ENCODE measurements at regions not wholly inside any gene's neighbourhood (a gene's known extent, or its start where the extent isn't known, plus 50 kb on each side); places are given as distances from the start of the nearest gene placed in this dataset.

DNA sequence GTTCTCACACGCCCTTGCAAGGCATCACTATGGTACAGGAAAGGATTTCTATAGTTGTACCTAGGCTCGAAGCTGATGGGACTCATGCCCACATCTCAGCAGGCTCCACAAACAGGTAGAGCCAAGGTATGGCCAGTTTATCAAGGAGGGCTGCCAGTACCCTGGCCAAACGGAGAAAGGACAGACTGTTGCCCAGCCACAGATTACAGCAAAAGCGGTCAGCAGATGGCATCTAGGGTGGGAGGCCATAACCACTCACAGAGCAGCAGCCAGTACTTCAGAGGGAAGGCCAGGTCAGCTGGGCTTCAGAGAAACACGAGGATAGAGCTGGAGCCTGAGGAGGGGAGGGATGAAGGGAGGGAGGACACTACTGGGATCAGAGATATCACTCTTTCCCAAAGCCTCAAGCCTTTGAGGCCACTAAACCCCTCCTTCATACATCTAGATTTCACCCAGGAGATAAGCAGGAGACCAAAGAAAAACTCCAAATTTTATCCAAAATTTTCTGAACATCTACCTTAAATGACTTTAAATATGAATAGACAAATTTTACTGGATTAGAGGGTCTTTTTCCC, 904.2 kb upstream of the NXPH2 start:
- Histone ChIP-seq H3K9me3 (ENCODE audit: control insufficient read depth, insufficient read depth, low read depth, low read length) (no peaks in the 10 kb centered on the region), H3K27ac (ENCODE audit: extremely low read depth, low read depth, low read length) (no peak overlapping the region), H3K36me3 (ENCODE audit: control insufficient read depth in 2 of 2, insufficient read depth in 1 of 2, low read length in 2 of 2) (no peaks in the 10 kb centered on the region), H3K4me1 (ENCODE audit: control insufficient read depth, insufficient read depth, low read length) (no peaks in the 10 kb centered on the region), H3K4me3 (ENCODE audit: low read depth, low read length) (no peak overlapping the region)
- TF ChIP-seq OVOL3 (tag by site-specific recombination; IDR thresholded peaks at IDR 0.05), result no peak
- TF ChIP-seq, protein P1, sequence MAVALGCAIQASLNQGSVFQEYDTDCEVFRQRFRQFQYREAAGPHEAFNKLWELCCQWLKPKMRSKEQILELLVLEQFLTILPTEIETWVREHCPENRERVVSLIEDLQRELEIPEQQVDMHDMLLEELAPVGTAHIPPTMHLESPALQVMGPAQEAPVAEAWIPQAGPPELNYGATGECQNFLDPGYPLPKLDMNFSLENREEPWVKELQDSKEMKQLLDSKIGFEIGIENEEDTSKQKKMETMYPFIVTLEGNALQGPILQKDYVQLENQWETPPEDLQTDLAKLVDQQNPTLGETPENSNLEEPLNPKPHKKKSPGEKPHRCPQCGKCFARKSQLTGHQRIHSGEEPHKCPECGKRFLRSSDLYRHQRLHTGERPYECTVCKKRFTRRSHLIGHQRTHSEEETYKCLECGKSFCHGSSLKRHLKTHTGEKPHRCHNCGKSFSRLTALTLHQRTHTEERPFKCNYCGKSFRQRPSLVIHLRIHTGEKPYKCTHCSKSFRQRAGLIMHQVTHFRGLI (tag by site-specific recombination; IDR thresholded peaks at IDR 0.05), result no peak
- no peak for TF ChIP-seq ZNF132 (tag by site-specific recombination; IDR thresholded peaks at IDR 0.05; ENCODE audit: borderline replicate concordance)
- TF ChIP-seq, protein P2, sequence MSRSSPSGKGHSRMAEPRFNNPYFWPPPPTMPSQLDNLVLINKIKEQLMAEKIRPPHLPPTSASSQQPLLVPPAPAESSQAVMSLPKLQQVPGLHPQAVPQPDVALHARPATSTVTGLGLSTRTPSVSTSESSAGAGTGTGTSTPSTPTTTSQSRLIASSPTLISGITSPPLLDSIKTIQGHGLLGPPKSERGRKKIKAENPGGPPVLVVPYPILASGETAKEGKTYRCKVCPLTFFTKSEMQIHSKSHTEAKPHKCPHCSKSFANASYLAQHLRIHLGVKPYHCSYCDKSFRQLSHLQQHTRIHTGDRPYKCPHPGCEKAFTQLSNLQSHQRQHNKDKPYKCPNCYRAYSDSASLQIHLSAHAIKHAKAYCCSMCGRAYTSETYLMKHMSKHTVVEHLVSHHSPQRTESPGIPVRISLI (tag by site-specific recombination; IDR thresholded peaks at IDR 0.05), result no peak
- no peak for TF ChIP-seq GLI2 (tag by site-specific recombination; IDR thresholded peaks at IDR 0.05; ENCODE audit: borderline replicate concordance, low read depth)
- no peak for TF ChIP-seq GLIS2 (tag by site-specific recombination; IDR thresholded peaks at IDR 0.05)
- no peak for TF ChIP-seq HOXC10 (CRISPR knock-in tag; IDR thresholded peaks at IDR 0.05)
- TF ChIP-seq ZNF416 (tag by site-specific recombination; IDR thresholded peaks at IDR 0.05), result no peak
- ChIA-PET POLR2A (no interaction called here), CTCF (interaction anchor here (0.6 kb wide), 1 partner anchor 1012 kb away, joined by 6 read pairs; no protein-coding TSS in a partner anchor)

DNA sequence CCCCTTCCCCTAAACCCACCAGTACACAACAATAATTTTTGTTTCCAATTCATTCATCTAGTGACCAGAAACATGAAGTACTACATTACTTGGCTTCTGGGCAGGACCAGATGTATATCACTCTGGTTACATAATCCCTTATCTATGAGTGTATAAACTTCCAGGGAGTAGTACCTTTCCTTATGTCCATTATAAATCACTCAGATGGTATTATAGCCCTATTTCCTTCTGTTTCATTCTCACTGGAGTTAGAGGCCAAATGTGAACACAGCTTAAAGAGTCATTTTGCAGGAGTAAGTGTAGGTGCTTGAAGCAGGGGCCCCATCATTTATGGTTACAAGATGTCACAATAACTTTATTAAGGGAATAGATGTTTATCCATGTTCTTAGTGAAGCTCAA, 894.4 kb upstream of the NXPH2 start:
- Histone ChIP-seq H3K27ac (ENCODE audit: extremely low read depth, low read depth, low read length) (no peak overlapping the region), H3K9me3 (ENCODE audit: control insufficient read depth, insufficient read depth, low read depth, low read length) (no peaks in the 10 kb centered on the region), H3K4me1 (ENCODE audit: control insufficient read depth, insufficient read depth, low read length) (peaks cover 26% of the 10 kb centered on the region), H3K36me3 (ENCODE audit: control insufficient read depth in 2 of 2, insufficient read depth in 1 of 2, low read length in 2 of 2) (no peaks in the 10 kb centered on the region), H3K4me3 (ENCODE audit: low read depth, low read length) (no peak overlapping the region)
- TF ChIP-seq ZNF560 (tag by site-specific recombination; IDR thresholded peaks at IDR 0.05; ENCODE audit: borderline replicate concordance) (no peak), ZNF664 (tag by site-specific recombination; IDR thresholded peaks at IDR 0.05) (no peak), TRIM28 (IDR thresholded peaks at IDR 0.05; ENCODE audit: borderline replicate concordance, low read length) (0 out of 2 replicates have a peak, but pooled peaks have one; percentile 14), ZSCAN23 (tag by site-specific recombination; IDR thresholded peaks at IDR 0.05) (no peak), OSR2 (tag by site-specific recombination; IDR thresholded peaks at IDR 0.05) (peak; percentile 66), WT1 (tag by site-specific recombination; IDR thresholded peaks at IDR 0.05) (peak; percentile 73), ZNF558 (tag by site-specific recombination; IDR thresholded peaks at IDR 0.05) (no peak), TCF7L2 (IDR thresholded peaks at IDR 0.05; ENCODE audit: borderline replicate concordance, low read depth, low read length) (peak; percentile 57; the same call in 1 of the 2 replicates), ZXDB (tag by site-specific recombination; IDR thresholded peaks at IDR 0.05) (peak; percentile 76), FEZF1 (tag by site-specific recombination; IDR thresholded peaks at IDR 0.05) (peak; percentile 49; the same call in 1 of the 2 replicates)
- TF ChIP-seq, protein P3, sequence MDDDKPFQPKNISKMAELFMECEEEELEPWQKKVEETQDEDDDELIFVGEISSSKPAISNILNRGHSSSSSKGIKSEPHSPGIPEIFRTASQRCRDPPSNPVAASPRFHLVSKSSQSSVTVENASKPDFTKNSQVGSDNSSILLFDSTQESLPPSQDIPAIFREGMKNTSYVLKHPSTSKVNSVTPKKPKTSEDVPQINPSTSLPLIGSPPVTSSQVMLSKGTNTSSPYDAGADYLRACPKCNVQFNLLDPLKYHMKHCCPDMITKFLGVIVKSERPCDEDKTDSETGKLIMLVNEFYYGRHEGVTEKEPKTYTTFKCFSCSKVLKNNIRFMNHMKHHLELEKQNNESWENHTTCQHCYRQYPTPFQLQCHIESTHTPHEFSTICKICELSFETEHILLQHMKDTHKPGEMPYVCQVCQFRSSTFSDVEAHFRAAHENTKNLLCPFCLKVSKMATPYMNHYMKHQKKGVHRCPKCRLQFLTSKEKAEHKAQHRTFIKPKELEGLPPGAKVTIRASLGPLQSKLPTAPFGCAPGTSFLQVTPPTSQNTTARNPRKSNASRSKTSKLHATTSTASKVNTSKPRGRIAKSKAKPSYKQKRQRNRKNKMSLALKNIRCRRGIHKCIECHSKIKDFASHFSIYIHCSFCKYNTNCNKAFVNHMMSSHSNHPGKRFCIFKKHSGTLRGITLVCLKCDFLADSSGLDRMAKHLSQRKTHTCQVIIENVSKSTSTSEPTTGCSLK (tag by site-specific recombination; IDR thresholded peaks at IDR 0.05), result no peak
- TF ChIP-seq, protein P4, sequence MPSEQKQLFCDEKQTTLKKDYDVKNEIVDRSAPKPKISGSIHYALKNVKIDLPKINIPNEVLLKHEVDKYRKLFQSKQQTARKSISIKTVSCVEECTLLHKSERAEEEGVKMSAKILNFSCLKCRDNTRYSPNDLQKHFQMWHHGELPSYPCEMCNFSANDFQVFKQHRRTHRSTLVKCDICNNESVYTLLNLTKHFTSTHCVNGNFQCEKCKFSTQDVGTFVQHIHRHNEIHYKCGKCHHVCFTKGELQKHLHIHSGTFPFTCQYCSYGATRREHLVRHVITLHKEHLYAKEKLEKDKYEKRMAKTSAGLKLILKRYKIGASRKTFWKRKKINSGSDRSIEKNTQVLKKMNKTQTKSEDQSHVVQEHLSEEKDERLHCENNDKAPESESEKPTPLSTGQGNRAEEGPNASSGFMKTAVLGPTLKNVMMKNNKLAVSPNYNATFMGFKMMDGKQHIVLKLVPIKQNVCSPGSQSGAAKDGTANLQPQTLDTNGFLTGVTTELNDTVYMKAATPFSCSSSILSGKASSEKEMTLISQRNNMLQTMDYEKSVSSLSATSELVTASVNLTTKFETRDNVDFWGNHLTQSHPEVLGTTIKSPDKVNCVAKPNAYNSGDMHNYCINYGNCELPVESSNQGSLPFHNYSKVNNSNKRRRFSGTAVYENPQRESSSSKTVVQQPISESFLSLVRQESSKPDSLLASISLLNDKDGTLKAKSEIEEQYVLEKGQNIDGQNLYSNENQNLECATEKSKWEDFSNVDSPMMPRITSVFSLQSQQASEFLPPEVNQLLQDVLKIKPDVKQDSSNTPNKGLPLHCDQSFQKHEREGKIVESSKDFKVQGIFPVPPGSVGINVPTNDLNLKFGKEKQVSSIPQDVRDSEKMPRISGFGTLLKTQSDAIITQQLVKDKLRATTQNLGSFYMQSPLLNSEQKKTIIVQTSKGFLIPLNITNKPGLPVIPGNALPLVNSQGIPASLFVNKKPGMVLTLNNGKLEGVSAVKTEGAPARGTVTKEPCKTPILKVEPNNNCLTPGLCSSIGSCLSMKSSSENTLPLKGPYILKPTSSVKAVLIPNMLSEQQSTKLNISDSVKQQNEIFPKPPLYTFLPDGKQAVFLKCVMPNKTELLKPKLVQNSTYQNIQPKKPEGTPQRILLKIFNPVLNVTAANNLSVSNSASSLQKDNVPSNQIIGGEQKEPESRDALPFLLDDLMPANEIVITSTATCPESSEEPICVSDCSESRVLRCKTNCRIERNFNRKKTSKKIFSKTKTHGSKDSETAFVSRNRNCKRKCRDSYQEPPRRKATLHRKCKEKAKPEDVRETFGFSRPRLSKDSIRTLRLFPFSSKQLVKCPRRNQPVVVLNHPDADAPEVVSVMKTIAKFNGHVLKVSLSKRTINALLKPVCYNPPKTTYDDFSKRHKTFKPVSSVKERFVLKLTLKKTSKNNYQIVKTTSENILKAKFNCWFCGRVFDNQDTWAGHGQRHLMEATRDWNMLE (tag by site-specific recombination; conservative IDR thresholded peaks at IDR 0.05; ENCODE audit: low read depth), result no peak
- TF ChIP-seq, protein P5, sequence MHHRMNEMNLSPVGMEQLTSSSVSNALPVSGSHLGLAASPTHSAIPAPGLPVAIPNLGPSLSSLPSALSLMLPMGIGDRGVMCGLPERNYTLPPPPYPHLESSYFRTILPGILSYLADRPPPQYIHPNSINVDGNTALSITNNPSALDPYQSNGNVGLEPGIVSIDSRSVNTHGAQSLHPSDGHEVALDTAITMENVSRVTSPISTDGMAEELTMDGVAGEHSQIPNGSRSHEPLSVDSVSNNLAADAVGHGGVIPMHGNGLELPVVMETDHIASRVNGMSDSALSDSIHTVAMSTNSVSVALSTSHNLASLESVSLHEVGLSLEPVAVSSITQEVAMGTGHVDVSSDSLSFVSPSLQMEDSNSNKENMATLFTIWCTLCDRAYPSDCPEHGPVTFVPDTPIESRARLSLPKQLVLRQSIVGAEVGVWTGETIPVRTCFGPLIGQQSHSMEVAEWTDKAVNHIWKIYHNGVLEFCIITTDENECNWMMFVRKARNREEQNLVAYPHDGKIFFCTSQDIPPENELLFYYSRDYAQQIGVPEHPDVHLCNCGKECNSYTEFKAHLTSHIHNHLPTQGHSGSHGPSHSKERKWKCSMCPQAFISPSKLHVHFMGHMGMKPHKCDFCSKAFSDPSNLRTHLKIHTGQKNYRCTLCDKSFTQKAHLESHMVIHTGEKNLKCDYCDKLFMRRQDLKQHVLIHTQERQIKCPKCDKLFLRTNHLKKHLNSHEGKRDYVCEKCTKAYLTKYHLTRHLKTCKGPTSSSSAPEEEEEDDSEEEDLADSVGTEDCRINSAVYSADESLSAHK (tag by site-specific recombination; IDR thresholded peaks at IDR 0.05), result peak; percentile 22; the same call in 1 of the 2 replicates
- CTCF ChIA-PET, result no interaction called here
- POLR2A ChIA-PET, result interaction anchor here (0.6 kb wide), 1 partner anchor 813 kb away, joined by 3 read pairs; no protein-coding TSS in a partner anchor
